Panc1 (cell line): ENCODE measurements at regions not wholly inside any gene's neighbourhood (a gene's known extent, or its start where the extent isn't known, plus 50 kb on each side); places are given as distances from the start of the nearest gene placed in this dataset.

Experiments used
- ATAC-seq: fragments of 200-7000 bp; cut with Tn5 transposase; 2 replicates; pipeline ENCODE4 v1.9.1; 2020; ENCODE audit warnings: mild to moderate bottlenecking, moderate library complexity
- BruUV-seq: library from RNA; stranded (reverse); fragments of 400-500 nt; replicated peaks from 2 replicates; lab custom pipeline; 2021; lab: Mats Ljungman, UMichigan
- CTCF ChIA-PET: fragments of 300-600 bp; sonication (Branson Sonifier 250); formaldehyde crosslinking; loops from one replicate; lab custom pipeline; 2022; ENCODE audit warnings: antibody characterized with exemption; lab: Charles Lee
- POLR2A ChIA-PET: fragments of 300-600 bp; sonication (Branson Sonifier 250); formaldehyde crosslinking; loops from one replicate; lab custom pipeline; 2022; ENCODE audit warnings: antibody characterized with exemption; lab: Charles Lee
- DNase-seq: peaks from one replicate; pipeline ENCODE4 v3.0.0-alpha.2; 2010; ENCODE audit warnings: low read depth, low spot score
- H3K27ac ChIP-seq: 2 replicates; pipeline ENCODE4 v1.5.1; 2011; ENCODE audit warnings: mild to moderate bottlenecking, low read length, inconsistent platforms
- H3K27me3 ChIP-seq: fragments of 200-500 bp; sonication (Bioruptor generic); 2 replicates; pipeline ENCODE4 v1.6.0; 2014; ENCODE audit warnings: low read length, inconsistent platforms; ENCODE audit not compliant: control insufficient read depth, insufficient read depth
- H3K36me3 ChIP-seq: fragments of 200-500 bp; sonication (Bioruptor generic); 2 replicates; pipeline ENCODE4 v1.5.1; 2014; ENCODE audit warnings: inconsistent platforms, mild to moderate bottlenecking, low read length, moderate library complexity; ENCODE audit not compliant: control insufficient read depth, insufficient read depth
- H3K4me1 ChIP-seq: 2 replicates; pipeline ENCODE4 v1.5.1; 2011; ENCODE audit warnings: inconsistent platforms, mild to moderate bottlenecking, low read length, moderate library complexity; ENCODE audit not compliant: control insufficient read depth, insufficient read depth
- H3K4me3 ChIP-seq, 2 experiments: 2 replicates each; pipeline ENCODE4 v1.5.1; 2011 to 2012; ENCODE audit warnings: low read depth in 2 of 2, low read length in 2 of 2, mild to moderate bottlenecking in 2 of 2, inconsistent platforms in 1 of 2, moderate library complexity in 1 of 2
- H3K9me3 ChIP-seq: fragments of 200-500 bp; sonication (Bioruptor generic); 2 replicates; pipeline ENCODE4 v1.5.1; 2014; ENCODE audit warnings: low read depth, mild to moderate bottlenecking, inconsistent platforms, low read length, moderate library complexity; ENCODE audit not compliant: control insufficient read depth, insufficient read depth
- POLR2AphosphoS5 ChIP-seq: IDR thresholded peaks from 2 replicates; pipeline ENCODE4 v1.6.1; 2012; ENCODE audit warnings: mild to moderate bottlenecking, low read depth, low read length, moderate library complexity
- SIN3A ChIP-seq: IDR thresholded peaks from 2 replicates; pipeline ENCODE4 v1.6.1; 2012; ENCODE audit warnings: low read depth, mild to moderate bottlenecking, low read length, moderate library complexity, borderline replicate concordance; ENCODE audit not compliant: insufficient read depth
- TCF7L2 ChIP-seq: IDR thresholded peaks from 2 replicates; pipeline ENCODE4 v1.6.1; 2011; ENCODE audit warnings: mild to moderate bottlenecking, low read depth, low read length, inconsistent platforms
- in situ Hi-C: cut with HindIII; loops from 2 replicates; pipeline ENCODE4 v1.10.0; 2016; ENCODE audit warnings: low sequenced_read_pairs, low pct_unique_long_range_greater_than_20kb
- intact Hi-C: fragments of 100-400 bp; cut with micrococcal nuclease; formaldehyde crosslinking; loops from one replicate; pipeline ENCODE4 v1.10.0; 2022; ENCODE audit not compliant: unreplicated experiment
- TF ChIP-seq, protein P1 (sequence below), 2 experiments: IDR thresholded peaks; 2 replicates each; pipeline ENCODE4 v1.6.1; 2011 to 2012; ENCODE audit warnings: low read depth in 2 of 2, control low read depth in 1 of 2, low read length in 1 of 2, mild to moderate bottlenecking in 1 of 2, moderate library complexity in 1 of 2; ENCODE audit not compliant: insufficient read depth in 1 of 2
- TF ChIP-seq, protein P2 (sequence below): fragments of 450-650 bp; IDR thresholded peaks from 2 replicates; pipeline ENCODE4 v1.5.1; 2017; ENCODE audit warnings: mild to moderate bottlenecking

DNA sequence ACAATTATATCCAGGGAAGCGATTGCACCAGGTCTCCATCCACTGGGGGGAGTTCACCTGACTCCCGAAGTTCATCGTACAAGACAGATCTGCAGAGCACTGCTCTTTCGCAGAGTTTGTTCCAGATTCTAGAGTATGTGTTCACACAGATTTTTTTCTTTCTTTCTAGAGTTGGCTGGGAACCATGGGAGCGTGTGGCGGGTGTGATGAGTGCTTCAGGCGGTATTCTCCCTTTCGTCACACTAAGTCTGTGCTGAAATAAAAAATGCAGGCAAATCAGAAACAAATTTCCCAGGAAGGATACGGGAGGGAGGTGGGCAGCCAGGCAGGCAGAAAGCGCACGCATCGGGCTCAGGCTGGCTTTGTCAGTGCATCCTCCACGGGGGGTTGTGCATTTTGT lies 129.8 kb upstream of the SOX11 start:
- no peak for DNase-seq
- H3K9me3 ChIP-seq = no peaks in the 10 kb centered on the region
- no peak overlapping the region for H3K4me3 ChIP-seq
- in situ Hi-C loops = no loop called here
- TF ChIP-seq, protein P1, sequence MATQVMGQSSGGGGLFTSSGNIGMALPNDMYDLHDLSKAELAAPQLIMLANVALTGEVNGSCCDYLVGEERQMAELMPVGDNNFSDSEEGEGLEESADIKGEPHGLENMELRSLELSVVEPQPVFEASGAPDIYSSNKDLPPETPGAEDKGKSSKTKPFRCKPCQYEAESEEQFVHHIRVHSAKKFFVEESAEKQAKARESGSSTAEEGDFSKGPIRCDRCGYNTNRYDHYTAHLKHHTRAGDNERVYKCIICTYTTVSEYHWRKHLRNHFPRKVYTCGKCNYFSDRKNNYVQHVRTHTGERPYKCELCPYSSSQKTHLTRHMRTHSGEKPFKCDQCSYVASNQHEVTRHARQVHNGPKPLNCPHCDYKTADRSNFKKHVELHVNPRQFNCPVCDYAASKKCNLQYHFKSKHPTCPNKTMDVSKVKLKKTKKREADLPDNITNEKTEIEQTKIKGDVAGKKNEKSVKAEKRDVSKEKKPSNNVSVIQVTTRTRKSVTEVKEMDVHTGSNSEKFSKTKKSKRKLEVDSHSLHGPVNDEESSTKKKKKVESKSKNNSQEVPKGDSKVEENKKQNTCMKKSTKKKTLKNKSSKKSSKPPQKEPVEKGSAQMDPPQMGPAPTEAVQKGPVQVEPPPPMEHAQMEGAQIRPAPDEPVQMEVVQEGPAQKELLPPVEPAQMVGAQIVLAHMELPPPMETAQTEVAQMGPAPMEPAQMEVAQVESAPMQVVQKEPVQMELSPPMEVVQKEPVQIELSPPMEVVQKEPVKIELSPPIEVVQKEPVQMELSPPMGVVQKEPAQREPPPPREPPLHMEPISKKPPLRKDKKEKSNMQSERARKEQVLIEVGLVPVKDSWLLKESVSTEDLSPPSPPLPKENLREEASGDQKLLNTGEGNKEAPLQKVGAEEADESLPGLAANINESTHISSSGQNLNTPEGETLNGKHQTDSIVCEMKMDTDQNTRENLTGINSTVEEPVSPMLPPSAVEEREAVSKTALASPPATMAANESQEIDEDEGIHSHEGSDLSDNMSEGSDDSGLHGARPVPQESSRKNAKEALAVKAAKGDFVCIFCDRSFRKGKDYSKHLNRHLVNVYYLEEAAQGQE (IDR thresholded peaks at IDR 0.05; ENCODE audit: insufficient read depth in 1 of 2, low read depth in 2 of 2, low read length in 1 of 2) = no peak
- TF ChIP-seq POLR2AphosphoS5 (no peak), TCF7L2 (no peak), SIN3A (no peak)
- TF ChIP-seq, protein P2, sequence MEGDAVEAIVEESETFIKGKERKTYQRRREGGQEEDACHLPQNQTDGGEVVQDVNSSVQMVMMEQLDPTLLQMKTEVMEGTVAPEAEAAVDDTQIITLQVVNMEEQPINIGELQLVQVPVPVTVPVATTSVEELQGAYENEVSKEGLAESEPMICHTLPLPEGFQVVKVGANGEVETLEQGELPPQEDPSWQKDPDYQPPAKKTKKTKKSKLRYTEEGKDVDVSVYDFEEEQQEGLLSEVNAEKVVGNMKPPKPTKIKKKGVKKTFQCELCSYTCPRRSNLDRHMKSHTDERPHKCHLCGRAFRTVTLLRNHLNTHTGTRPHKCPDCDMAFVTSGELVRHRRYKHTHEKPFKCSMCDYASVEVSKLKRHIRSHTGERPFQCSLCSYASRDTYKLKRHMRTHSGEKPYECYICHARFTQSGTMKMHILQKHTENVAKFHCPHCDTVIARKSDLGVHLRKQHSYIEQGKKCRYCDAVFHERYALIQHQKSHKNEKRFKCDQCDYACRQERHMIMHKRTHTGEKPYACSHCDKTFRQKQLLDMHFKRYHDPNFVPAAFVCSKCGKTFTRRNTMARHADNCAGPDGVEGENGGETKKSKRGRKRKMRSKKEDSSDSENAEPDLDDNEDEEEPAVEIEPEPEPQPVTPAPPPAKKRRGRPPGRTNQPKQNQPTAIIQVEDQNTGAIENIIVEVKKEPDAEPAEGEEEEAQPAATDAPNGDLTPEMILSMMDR = no peak
- BruUV-seq = no TSS peak
- CTCF ChIA-PET = no interaction called here
- no peak for ATAC-seq
- no peaks in the 10 kb centered on the region; the same call in 1 of the 2 replicates for H3K36me3 ChIP-seq
- intact Hi-C loops = no loop called here
- no peak overlapping the region for H3K27ac ChIP-seq
- POLR2A ChIA-PET = no interaction called here
- no peaks in the 10 kb centered on the region for H3K27me3 ChIP-seq
- no peaks in the 10 kb centered on the region for H3K4me1 ChIP-seq

DNA sequence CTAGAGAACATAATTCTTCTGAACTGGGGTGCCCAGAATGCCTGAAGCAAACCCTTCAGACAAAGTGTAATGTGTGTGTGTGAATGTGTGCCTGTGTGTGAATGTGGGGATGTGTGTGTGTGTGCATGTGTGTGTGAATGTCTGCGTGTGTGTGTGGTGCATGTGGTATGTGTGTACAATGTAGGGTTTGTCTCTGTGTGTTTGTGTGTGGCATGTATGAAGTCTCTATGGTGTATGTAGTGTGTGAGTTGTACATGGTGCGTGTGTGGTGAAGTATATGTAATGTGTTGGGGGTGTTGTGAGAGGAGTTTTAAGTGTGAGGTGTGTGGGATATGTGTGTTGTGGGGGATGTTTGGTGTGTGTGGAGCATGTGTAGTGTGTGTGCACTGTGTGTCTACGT lies 129.3 kb upstream of the SOX11 start:
- Histone ChIP-seq H3K4me3 (no peak overlapping the region), H3K4me1 (no peaks in the 10 kb centered on the region), H3K27ac (no peak overlapping the region), H3K9me3 (no peaks in the 10 kb centered on the region), H3K27me3 (no peaks in the 10 kb centered on the region), H3K36me3 (no peaks in the 10 kb centered on the region; the same call in 1 of the 2 replicates)
- intact Hi-C loops (no loop called here), in situ Hi-C loops (no loop called here)
- DNase-seq (no peak), ATAC-seq (no peak)
- CTCF ChIA-PET = no interaction called here
- TF ChIP-seq, protein P1 (IDR thresholded peaks at IDR 0.05; ENCODE audit: insufficient read depth in 1 of 2, low read depth in 2 of 2, low read length in 1 of 2) = no peak
- TF ChIP-seq SIN3A (no peak), TCF7L2 (no peak), POLR2AphosphoS5 (no peak)
- TF ChIP-seq, protein P2 = no peak
- POLR2A ChIA-PET = no interaction called here
- BruUV-seq = no TSS peak
